ENCODE measurements at regions not wholly inside any gene's neighbourhood (a gene's known extent, or its start where the extent isn't known, plus 50 kb on each side); places are given as distances from the start of the nearest gene placed in this dataset.

DNA sequence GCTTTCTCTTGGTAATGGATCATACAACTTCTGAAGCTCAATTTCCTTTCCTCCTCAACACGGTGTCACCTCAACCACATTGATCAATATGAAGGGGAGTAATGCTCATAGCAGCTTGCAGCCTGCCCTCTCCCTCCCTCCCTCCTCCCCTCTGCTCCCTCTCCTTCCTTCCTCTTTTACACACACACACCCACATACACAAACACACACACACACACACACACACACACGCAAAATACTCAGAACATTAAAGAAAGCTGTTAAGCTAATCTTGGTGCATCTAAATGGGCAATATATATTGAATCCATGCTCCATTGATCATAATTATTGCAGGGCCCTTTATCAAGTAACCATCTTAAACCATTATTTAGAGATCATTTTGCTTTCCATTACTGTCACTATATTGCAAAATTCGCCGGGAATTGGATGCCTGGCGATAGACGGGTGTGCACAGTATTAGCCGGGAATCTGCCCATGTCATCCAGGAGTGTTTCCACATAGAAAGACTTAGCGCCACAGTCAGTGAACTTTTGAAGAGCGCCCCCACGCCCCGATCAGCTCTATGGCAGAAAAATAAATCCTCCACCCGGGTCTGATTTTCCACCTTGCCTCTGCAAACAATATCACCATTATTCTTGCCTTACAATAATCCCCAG lies 122.0 kb downstream of the PRLHR start:
- Mint-ChIP-seq H3K36me3 (ENCODE audit: insufficient read depth in 1 of 3, low read depth in 3 of 3) (no peaks in the 10 kb centered on the region; a peak in 1 of 7 replicates), H3K9me3 (no peaks in the 10 kb centered on the region), H3K4me1 (peaks cover 8 to 13% of the 10 kb centered on the region in 2 experiments), H3K27me3 (ENCODE audit: low read depth) (peaks cover 5% of the 10 kb centered on the region), H3K4me3 (no peak overlapping the region), H3K27ac (no peak overlapping the region)
- H3K79me1 ChIP-seq (ENCODE audit: insufficient read depth, low read depth, low read length, poor library complexity, severe bottlenecking) = no peaks in the 10 kb centered on the region
- H3K9ac ChIP-seq (ENCODE audit: extremely low read depth, insufficient read length, low read length) = no peak overlapping the region
- H2BK15ac ChIP-seq (ENCODE audit: low read depth, low read length) = no peak overlapping the region
- no peak overlapping the region for H2AFZ ChIP-seq (ENCODE audit: low read length)
- no peaks in the 10 kb centered on the region for H4K20me1 ChIP-seq (ENCODE audit: control insufficient read depth, insufficient read depth, insufficient read length)
- H2BK20ac ChIP-seq (ENCODE audit: low read depth, low read length, poor library complexity, severe bottlenecking) = no peak overlapping the region
- no peak overlapping the region for H4K91ac ChIP-seq (ENCODE audit: insufficient read length, low read depth, low read length)
- no peak overlapping the region for H4K5ac ChIP-seq (ENCODE audit: insufficient read length, low read depth, low read length)
- H3K9me3 ChIP-seq (ENCODE audit: control insufficient read depth, low read depth, low read length) = no peaks in the 10 kb centered on the region
- no peak overlapping the region for H3K4me2 ChIP-seq (ENCODE audit: insufficient read depth, insufficient read length, low read length)
- H2BK120ac ChIP-seq (ENCODE audit: low read depth, low read length, poor library complexity, severe bottlenecking) = no peak overlapping the region
- H3K23me2 ChIP-seq (ENCODE audit: insufficient read length, low read depth, low read length, poor library complexity, severe bottlenecking) = no peaks in the 10 kb centered on the region
- H3K27ac ChIP-seq (ENCODE audit: insufficient read length, low read depth, low read length) = no peak overlapping the region
- no peak overlapping the region for H3T11ph ChIP-seq (ENCODE audit: low read length)
- no peak overlapping the region for H4K8ac ChIP-seq (replicated peaks; ENCODE audit: insufficient read length, low read depth, low read length)
- no peak overlapping the region for H3K23ac ChIP-seq (ENCODE audit: insufficient read length, low read depth, low read length)
- no peak overlapping the region for H2BK5ac ChIP-seq (ENCODE audit: insufficient read length, low read length)
- H2AK5ac ChIP-seq (ENCODE audit: insufficient read length, low read length) = no peak overlapping the region
- H3K79me2 ChIP-seq (ENCODE audit: insufficient read depth, low read length) = no peaks in the 10 kb centered on the region
- no peak overlapping the region for H3K18ac ChIP-seq (ENCODE audit: insufficient read length, low read depth, low read length)
- TF ChIP-seq, protein P1, sequence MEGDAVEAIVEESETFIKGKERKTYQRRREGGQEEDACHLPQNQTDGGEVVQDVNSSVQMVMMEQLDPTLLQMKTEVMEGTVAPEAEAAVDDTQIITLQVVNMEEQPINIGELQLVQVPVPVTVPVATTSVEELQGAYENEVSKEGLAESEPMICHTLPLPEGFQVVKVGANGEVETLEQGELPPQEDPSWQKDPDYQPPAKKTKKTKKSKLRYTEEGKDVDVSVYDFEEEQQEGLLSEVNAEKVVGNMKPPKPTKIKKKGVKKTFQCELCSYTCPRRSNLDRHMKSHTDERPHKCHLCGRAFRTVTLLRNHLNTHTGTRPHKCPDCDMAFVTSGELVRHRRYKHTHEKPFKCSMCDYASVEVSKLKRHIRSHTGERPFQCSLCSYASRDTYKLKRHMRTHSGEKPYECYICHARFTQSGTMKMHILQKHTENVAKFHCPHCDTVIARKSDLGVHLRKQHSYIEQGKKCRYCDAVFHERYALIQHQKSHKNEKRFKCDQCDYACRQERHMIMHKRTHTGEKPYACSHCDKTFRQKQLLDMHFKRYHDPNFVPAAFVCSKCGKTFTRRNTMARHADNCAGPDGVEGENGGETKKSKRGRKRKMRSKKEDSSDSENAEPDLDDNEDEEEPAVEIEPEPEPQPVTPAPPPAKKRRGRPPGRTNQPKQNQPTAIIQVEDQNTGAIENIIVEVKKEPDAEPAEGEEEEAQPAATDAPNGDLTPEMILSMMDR (conservative IDR thresholded peaks at IDR 0.05) = peak; percentile 28; the same call in 2 of the 3 replicates
- no peaks in the 10 kb centered on the region for H3K4me1 ChIP-seq (ENCODE audit: insufficient read depth, low read length)
- no peak overlapping the region for H3K4ac ChIP-seq (ENCODE audit: low read depth, low read length)
- no peak overlapping the region for H3K14ac ChIP-seq (ENCODE audit: insufficient read depth, low read length)
- no peak for DNase-seq
- WGBS (ENCODE audit: extremely low coverage, insufficient read length, low lambda C conversion rate) = no CpG with 5 or more reads among the region's 12 CpGs
- no peak overlapping the region for H2BK12ac ChIP-seq (ENCODE audit: insufficient read length, low read depth, low read length)
- no peak overlapping the region for H3K56ac ChIP-seq (ENCODE audit: insufficient read length, low read depth, low read length)
- H3K27me3 ChIP-seq (ENCODE audit: insufficient read depth, low read length) = no peaks in the 10 kb centered on the region
